RWPE1 (cell line): ENCODE measurements at regions not wholly inside any gene's neighbourhood (a gene's known extent, or its start where the extent isn't known, plus 50 kb on each side); places are given as distances from the start of the nearest gene placed in this dataset.

ENCODE experiments used
- CTCF ChIA-PET: fragments of 350-600 bp; sonication (Branson Sonifier 250); formaldehyde crosslinking; extraction: SDS; loops from one replicate; lab custom pipeline; 2021; lab: Yijun Ruan, JAX
- POLR2A ChIA-PET: fragments of 400-600 bp; formaldehyde crosslinking; extraction: SDS; loops from one replicate; lab custom pipeline; 2020; ENCODE audit warnings: antibody characterized with exemption; ENCODE audit not compliant: low non-redundant PET; lab: Yijun Ruan, JAX
- DNase-seq: peaks from one replicate; pipeline ENCODE4 v3.0.0; 2012; ENCODE audit warnings: low spot score
- H3K27ac ChIP-seq: fragments of 450-650 bp; 2 replicates; pipeline ENCODE4 v1.5.1; 2017
- TF ChIP-seq, protein P1 (sequence below): fragments of 450-650 bp; conservative IDR thresholded peaks from 2 replicates; pipeline ENCODE4 v1.5.1; 2017; ENCODE audit warnings: low read depth, mild to moderate bottlenecking

DNA sequence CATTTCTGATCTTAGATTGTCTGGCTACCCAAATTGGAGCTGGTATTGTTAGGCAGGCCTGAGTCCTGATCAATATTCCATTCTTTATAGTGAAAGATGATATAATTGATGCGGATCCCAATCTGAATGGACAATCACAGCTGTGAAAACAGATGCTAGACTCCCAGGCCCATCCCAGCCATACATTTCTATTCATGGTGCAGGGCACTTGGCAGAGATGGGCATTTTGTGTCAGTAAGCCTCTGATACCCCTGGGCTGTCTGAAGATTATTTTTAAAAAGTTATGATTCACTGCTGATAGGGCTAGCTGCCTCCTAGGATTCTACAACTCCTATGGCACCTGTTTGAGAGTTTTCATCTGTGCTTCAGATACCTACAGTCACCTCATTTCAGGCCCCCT lies 61.2 kb upstream of the TSPAN7 start:
- no peak for DNase-seq
- TF ChIP-seq, protein P1, sequence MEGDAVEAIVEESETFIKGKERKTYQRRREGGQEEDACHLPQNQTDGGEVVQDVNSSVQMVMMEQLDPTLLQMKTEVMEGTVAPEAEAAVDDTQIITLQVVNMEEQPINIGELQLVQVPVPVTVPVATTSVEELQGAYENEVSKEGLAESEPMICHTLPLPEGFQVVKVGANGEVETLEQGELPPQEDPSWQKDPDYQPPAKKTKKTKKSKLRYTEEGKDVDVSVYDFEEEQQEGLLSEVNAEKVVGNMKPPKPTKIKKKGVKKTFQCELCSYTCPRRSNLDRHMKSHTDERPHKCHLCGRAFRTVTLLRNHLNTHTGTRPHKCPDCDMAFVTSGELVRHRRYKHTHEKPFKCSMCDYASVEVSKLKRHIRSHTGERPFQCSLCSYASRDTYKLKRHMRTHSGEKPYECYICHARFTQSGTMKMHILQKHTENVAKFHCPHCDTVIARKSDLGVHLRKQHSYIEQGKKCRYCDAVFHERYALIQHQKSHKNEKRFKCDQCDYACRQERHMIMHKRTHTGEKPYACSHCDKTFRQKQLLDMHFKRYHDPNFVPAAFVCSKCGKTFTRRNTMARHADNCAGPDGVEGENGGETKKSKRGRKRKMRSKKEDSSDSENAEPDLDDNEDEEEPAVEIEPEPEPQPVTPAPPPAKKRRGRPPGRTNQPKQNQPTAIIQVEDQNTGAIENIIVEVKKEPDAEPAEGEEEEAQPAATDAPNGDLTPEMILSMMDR: no peak
- POLR2A ChIA-PET: no interaction called here
- CTCF ChIA-PET: interaction anchor here (0.6 kb wide), 1 partner anchor 232 kb away, joined by 4 read pairs; no protein-coding TSS in a partner anchor
- H3K27ac ChIP-seq: no peak overlapping the region

DNA sequence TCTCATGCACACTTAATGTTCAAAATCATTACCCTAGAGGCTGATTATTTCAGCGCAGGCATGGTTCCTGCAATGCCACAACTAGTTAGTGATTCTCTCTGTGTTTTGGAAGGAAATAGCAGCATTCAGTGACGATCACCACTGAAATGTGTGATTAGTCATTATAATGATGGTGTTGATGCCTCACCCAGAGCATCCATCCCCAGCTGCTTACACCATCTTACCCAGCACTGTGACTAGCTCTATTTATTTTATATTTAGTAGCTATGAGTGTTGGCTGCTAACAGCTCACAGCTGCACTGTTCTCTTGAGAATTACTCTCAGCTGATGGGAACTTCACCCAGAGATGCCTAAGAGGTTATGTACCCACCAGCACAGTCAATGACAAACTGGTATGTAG lies 60.5 kb upstream of the TSPAN7 start:
- TF ChIP-seq, protein P1: no peak
- ChIA-PET CTCF (no interaction called here), POLR2A (no interaction called here)
- DNase-seq: no peak
- H3K27ac ChIP-seq: no peak overlapping the region

DNA sequence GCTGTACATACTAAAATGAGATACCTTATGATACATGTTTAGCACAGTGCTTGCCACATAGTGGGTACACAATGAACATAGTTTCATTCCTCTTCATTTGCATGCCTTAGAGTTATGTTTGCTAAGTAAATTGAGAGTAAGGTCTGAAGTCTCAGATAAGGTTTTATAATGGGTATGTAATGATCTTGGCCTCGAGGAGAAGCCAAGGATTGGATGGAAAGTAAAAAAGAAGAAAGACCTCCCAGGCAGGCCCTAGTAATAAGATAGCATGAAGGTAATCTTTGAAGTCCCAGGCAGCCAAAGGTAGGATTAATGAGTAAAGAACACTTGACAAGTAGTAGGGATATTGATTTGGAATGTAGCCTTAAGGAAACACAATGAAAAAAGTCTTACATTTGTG lies 55.8 kb upstream of the TSPAN7 start:
- no peak overlapping the region for H3K27ac ChIP-seq
- TF ChIP-seq, protein P1: no peak
- POLR2A ChIA-PET: no interaction called here
- no peak for DNase-seq
- CTCF ChIA-PET: no interaction called here
